GM19463 (cell line): ENCODE measurements at regions not wholly inside any gene's neighbourhood (a gene's known extent, or its start where the extent isn't known, plus 50 kb on each side); places are given as distances from the start of the nearest gene placed in this dataset.

Experiments
- ATAC-seq: cut with Tn5 transposase; IDR thresholded peaks from one replicate; pipeline ENCODE4 v1.9.1; 2021; ENCODE audit warnings: mild to moderate bottlenecking, moderate library complexity; ENCODE audit not compliant: unreplicated experiment

DNA sequence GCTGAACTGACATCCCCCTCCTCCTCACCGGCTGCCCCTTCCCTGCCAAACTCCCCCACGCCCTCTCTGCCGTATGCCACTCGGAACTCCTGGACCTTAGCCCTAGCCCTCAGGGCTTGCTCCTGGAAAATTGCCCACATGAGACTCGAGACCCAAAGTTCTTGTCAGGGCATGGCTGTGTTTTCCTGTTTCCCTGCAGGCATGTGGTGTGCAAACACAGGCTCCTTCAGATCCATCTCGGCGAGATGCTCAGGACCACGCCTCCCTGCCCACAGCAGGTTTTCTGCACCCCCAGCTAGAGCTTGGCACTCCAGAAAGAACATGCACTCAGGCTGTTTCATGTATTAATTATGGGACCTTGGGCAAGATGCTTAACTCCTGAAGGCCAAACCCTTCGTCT is 1480.4 kb downstream of the BRD1 start:
- no peak for ATAC-seq

DNA sequence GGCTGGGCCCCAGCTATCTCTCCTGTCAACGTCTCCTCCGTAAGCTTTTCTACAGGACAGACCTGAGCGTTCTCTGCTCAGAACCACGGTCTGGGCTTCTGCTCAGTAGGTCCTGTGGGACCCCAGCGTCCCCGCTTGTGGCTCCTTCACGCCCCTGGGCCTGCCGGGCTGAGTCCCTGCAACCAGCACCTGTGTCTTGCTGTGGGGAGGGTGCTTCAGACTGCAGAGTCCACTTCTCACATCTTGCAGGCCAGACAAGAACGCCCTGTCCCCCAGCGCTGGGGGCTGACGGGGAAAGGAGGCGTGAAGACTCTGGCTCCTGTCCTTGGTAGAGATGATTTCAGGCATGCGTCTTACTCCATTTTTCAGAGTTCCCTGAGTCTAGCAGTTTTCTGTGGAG is 1480.8 kb downstream of the BRD1 start:
- no peak for ATAC-seq

DNA sequence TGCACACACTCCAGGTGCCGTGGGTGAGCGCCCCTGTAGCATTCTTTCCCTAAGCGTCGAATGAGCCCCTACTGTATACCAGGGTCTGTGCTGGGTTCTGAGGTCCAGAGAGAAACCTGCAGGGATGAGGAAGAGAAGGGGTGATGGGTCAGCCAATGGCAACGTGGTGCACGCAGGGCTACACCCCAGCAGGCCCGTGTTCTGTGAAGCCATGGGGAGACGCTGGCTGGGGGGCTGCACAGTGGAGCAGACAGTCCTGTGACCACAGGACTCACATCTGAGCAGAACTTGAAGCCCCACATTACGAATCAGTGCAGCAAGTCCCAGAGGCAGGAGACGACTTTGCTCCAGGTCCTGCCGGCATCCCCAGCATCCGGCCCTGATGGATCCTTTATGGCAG is 1481.4 kb downstream of the BRD1 start:
- no peak for ATAC-seq

DNA sequence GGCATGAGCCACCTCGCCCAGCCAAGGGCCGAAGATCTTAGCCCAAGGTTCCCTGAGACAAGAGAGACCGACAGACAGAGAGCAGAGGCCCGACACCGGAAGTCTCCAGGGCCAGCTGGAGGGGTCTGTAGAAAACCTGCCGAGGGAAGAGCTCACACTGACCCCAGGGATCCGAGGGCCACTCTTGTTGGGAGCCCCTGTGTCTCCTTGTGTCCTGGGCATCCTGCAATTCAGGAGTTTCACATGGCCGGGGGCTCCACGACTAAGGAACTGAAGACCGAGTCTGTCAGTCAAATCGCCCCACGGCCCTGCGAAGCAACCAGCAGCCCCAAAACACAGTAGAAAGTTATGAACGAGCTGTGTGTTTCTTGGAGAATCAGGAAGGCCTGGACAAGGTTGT is 1482.0 kb downstream of the BRD1 start:
- no peak for ATAC-seq

DNA sequence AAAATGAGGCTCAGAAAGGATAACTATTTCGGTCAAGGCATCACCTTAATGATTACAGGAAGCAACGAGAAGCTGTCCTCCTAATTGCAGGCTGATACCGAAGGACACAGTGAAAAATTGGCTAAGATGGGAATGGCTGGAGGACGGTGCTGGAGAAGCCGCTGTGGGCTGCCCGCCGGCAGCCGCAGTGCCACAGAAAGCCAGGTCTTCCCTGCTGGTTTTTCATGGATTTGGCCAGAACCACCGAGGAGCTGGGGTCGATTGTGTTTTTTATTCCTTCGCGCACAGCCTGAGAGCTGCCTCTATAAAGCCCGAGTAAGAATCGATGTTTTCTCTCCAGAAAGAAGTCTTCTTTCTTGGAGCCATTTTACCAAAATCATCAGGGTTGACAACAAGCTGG is 1484.2 kb downstream of the BRD1 start:
- no peak for ATAC-seq

DNA sequence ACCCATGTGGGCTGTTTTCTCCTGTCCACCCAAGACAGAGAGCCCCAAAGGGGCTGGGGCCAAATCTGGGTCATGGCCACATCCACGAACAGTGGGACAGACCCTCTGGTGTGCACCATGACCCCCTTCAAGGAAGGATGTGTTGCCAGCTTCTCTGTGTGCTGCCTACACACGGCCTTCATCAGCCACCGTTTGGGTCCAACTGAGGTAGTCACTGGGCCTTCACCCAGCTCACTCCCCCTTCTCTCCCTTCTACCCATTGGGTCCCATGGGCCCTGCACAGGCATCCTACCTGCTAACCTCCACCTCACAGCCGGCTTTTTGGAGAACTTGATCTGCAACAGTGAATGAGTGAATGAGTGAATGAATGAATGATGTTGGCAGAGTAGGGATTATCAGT is 1484.9 kb downstream of the BRD1 start:
- ATAC-seq: no peak

DNA sequence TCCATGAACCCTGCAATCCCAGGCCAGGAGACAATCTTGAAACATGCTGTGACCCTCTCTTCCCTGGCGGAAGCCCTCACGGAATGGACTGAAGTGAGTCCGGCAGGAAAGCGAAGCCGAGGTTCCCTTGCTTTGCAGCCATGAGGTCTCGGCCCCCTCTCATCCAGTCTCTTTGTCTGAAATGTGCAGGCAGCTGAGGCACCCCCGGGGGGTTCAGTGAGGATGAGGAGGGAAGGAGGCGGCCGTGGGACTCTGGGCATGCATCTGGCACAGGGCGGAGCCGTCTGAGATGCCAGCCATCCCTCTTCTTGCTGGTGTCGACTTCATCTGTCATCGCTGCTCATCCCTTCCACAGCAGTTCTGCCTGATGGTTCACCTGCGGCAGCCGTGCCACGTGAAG is 1485.7 kb downstream of the BRD1 start:
- ATAC-seq: no peak

DNA sequence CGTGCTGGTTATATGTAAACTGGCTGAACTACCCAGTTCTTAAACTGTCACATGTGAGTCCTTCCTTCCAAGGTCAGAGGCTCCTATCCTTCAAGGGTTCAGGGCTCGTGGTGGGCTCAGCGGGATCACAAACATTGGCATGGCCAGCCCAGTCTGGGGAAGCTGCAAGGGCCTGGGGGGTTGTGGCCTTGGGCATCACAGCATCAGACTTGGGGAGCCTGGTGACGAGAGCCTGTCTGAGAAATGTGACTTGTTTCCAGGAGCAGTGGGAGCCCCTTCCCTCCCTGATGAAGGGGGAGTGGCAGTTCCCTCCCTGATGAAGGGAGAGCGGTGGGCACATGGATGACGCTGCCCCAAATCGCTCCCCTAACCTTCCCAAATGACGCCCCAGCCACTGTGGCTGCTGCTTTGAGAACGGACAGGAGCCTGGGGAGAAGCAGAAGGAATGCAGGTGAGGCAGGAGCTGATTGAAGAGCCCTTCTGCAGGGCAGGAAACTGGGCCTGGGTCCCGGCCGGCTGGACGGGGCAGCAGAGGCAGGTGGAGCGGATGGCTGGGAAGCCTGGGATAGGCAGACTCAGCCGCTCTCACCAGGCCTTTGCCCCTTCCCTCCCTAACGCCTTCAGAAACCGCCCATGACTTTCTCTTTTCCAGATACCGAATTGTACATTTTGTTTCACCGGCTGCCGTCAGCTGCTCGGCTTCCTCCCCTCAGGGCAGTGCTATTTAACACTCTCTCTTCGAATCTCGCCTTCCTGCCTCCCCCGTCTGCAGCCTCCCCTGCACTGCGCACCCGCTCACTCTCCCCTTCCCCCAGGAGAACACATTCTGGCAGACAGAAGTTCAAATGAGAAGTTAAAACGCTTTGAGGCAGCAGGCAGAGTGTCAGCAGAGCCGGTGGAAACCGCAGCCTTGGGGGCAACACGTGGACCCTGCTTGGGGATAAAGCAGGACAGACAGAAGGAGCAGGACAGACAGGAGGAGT is 1486.7 kb downstream of the BRD1 start:
- ATAC-seq: no peak

DNA sequence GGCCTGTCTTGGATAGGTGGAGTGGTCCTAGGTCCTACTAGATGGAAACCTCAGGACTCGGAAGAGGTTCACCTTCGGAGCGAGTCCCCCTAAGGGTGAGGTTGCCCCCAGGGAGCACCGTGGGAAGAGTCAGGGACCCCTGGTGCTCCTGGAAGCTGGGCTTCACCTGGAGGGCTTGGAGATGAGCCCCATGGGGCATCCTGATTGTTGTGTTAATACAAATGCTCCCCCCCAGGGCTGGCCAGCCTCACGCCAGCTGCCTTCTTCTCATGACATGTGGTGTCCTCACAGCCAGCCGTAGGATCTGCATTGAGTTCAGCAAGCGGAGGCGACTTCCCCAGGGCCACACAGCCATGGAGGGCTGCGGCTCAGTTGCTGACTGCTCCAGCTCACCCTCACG is 1487.5 kb downstream of the BRD1 start:
- ATAC-seq: no peak

DNA sequence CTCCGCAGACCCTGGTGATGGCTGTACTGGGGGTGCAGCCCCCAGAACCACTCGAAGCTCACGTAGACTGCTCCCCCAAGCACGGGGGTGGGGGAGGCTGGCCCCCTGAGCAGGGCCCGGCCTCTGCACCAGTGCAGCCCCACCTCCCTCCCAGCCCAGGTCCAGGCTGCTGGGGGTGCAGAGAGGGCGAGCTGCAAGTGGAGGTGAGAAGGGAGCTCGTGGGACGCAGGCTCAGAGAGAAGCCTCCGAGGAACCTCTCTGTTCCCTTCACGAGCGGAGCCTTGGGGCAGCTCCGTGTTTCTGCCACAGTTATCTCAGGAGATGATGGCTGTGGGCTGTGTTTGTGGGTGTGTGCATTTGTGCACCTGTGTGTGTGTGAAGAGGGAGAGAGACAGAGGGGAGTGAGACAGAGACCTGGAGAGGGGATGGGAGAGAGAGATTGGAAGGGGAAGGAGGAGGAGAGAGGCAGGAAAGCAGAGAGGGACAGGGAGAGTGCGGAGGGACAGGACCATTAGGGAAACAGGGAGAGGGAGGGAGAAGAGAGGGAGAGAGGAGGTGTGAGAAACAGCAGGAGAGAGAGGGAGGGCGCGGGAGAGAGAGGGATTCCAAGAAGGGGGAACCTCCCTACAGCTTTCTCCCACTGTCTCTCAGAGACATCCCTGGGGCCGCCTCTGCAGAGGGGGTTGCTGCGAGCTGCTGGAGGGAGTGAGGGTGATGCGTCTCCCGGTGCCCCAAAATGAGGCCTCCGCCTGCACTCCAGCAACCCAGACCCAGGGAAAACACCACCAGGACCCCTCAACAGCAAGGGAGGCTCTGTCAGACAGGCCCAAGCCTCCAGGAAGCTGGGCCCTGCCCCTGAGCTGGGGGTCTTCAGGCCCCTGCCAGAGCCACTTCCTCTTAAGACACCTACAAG is 1488.6 kb downstream of the BRD1 start:
- ATAC-seq: no peak

DNA sequence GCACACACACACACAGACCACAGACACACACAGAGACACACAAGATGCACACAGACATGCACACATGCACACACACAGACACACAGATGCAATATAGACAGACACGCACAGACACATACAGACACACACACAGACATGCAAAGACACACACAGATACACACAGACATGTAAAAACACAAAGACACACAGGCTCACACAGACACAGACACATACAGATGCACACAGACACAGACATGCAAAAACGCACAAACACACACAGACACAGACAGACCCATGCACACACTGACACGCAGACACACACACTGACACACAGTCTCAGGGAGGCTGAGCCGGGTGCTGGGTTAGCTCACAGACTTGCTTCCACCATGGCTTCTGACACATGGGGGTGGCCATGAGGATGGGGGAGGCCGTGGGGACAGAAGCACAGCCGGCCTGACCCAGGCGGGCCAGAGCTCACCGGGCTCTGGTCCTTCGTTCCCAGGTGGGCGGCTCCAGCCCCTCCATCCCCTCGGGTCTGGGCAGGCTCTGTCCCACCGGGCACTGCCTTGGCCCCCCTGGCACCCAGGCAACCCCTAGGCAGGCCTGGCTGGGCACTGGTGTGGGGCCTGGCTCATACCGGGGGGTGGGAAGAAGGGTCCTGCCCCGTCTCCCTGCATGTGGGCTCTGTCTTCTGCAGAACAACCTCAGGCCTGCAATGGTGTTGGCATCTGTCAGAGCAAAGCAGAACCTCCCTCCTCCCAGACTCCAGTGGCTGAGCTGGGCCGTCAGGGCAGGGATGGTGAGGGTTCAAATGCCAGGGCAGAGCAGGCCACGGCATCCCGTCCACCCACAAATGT is 1489.5 kb downstream of the BRD1 start:
- no peak for ATAC-seq

DNA sequence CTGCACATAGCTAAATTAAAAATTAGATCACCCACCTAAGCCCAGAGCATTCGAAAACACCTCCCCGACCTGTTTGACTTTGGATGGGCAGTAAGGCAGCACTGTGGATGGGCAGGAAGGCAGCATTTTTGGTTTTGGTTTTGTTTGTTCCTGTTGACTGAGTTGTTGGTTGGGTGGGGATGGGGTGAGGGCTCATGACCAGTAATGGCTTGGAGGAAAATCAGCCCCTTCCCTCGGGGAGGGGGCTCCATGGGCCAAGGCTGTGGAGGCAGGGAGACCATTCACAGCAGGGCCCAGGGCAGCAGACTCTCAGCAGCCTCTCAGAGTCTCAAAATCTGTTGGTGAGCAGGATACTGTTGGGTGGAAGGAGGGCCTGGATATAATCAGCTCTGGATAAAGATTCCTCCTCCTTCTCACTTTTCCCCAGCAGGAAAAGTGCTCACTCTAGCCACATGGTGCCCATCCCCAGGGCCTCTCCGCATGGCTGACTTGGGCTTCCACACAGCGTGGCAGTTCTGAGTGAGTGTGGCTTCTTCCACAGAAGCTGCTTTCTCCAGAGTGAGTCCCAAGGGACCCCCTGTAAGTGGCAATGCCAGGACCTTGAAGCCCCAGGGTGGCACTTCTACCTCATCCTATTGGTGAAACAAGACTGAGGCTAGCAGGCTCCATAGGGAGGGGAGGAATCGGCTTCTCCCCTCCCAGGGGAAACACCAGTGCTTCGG is 1491.2 kb downstream of the BRD1 start:
- ATAC-seq: no peak

DNA sequence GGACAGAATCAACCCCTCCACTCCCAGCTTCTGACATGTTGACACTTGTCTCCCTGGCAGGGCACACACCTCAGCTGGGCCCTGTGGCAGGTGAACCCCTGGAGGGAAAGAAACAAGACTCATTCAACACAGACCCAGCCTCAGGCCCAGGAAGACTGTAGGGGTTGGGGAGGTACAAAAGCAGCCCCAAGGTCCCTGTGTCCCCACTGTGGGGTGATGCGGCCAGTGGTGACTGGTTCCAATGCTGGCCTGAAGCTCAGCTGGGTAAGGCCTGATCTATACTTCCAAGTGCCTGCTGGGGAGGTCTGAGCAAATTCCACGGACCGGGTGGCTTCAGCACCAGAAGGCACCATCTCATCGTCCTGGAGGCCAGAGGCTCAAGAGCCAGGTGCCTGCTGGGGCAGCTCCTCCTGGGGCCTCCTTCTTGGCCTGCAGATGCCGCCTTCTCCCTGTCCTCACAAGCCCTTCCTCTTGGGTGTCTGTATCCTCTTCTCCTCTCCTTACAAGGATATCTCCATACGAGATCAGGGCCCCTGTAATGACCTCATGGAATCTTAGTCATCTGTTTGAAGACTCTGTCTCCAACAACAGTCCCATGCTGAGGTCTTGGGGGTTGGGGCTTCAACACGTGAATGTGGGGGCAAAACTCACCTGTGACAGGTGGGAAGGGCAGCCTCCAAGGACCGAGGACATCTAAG is 1492.1 kb downstream of the BRD1 start:
- ATAC-seq: no peak

DNA sequence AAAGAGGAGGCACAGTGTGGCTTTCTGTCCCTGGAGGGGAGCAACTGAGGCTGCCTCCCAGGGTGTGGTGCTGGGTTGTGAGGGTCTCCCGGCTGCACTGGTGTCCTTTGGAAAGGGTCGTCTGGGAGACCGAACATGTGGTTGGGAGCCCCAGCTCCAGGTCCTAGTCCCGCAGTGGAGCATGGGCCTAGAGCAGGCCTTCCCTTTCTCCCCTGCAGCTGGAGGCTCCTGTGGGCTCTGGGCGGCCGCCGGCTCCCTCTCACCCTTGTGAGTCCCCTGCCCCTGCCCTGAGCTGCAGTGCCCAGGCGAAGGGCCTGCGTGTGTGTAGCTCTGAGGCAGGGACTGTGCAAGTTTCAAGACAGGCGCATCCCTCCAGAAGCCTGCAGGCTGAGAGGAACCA is 1492.7 kb downstream of the BRD1 start:
- no peak for ATAC-seq

DNA sequence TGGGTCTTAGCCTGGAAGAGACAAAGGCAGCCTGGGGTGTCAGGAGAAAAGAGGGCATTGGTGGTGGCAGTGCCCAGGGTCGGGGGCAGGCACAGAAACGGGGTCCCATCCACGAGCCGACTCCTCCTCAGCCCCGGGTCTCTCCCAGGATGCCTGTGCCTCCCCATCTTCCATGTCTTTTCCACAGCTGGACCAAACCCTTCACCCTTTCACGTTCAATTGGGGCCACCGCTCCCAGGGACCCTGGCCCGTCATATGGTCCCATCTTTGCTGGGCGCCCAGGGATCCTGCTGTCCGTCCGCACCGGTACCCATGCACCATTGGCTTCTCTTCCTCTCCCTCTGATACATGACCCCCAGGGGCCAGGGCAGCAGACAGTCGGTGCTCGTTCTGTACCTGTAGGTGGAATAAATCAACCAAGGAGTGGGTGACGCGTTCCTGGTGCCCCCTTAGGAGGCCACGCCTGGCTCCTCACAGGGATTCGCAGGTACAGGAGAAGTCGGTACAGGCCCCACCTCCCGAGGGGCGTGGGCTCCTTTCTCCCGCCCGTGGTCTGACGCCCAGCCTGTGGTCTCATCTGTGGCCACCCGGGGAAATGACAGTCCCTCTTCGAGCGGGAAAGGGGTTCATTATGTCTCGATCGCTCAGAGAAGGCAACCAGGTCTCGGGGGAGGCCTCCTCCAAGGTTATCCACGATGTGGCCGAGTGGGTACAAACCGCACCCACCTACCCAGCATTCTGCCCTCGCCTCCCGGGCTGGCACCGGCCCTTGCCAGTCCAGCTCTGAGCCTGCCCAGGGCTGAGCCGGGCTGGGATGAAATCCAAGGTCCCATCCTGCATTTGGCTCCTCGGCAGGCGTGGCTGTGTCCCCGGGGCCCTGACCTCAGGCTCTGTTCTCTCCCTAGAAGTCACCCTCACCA is 1493.6 kb downstream of the BRD1 start:
- no peak for ATAC-seq

DNA sequence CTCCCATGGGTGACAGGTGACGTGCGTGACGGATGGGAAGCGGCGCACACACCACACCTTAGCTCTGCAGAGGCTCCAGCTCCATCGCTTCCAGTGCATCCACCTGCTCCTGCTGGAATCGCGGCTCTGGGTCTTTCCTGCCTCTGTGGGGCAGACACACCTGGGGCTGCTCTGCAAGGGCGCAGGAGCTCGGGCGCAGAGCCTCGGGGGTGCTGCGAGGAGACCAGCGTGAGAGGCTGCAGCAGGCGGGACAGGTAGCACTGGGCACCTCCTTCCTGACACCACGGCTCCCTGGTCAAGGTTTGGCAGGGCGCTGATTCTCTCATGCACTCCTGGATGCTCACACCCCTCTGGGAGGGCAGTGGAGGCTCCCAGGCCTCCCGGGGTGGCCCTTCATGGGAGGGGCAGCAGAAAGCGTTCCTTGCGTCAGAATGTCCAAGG is 1494.3 kb downstream of the BRD1 start:
- ATAC-seq: no peak

DNA sequence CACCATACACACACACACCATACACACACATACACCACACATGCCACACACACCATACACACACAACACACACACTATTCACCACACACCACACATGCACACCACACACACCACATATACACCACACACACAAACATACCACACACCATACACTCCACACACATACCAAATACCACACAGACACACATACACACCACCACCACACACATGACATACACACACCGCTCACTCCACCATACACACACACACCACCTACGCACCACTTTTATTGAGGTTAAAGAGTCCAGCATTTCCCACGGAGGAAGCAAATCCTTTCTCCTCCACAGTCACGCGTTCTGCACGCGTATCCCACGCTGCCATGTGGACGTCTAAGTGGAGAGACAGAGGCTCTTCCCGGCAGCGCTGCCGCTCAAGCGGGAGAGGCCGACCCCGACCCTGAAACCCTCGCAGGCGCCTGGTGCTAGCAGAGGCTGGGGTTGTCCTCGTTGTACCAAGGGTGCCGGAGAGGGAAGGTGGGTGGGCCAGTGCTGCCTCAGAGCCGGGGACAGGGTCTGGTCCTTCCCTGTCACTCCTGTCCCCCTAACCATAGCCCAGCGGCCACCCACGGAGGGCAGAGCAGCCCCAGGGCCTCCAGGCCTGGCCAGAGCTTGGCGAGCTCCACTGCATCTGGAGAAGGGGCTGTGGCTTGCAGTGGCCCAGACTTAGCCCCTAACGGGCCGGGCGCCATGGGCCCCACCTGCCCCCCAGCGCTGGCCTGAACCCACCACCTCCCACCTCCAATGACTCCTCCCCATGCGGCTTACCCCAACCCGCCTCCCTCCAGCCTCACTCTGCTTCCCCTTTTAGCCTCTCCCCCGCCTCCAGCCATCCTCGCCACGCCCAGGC is 1495.0 kb downstream of the BRD1 start:
- ATAC-seq: no peak
